ENCODE measurements at regions not wholly inside any gene's neighbourhood (a gene's known extent, or its start where the extent isn't known, plus 50 kb on each side); places are given as distances from the start of the nearest gene placed in this dataset.

DNA sequence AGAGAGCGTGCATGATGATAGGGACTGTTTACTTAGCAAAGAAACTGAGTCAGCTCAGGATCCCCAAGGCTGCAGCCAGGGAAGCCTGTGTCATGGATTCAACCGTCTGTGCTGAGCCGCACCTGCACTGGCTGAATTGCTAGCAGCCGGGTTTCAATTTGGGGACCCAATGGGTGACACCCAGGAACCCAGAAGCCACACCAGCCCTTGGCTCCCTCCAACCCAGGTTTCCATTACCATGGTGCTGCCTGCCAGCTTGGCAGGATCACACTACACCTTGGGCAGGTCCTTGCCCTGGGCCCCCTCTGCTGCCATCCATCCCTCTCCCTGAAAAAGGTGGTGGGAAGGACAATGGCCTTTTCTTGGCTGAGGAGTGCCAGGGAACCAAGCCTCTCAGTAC is 64.0 kb upstream of the CLDN14 start (continued):
- TF ChIP-seq, protein P1, sequence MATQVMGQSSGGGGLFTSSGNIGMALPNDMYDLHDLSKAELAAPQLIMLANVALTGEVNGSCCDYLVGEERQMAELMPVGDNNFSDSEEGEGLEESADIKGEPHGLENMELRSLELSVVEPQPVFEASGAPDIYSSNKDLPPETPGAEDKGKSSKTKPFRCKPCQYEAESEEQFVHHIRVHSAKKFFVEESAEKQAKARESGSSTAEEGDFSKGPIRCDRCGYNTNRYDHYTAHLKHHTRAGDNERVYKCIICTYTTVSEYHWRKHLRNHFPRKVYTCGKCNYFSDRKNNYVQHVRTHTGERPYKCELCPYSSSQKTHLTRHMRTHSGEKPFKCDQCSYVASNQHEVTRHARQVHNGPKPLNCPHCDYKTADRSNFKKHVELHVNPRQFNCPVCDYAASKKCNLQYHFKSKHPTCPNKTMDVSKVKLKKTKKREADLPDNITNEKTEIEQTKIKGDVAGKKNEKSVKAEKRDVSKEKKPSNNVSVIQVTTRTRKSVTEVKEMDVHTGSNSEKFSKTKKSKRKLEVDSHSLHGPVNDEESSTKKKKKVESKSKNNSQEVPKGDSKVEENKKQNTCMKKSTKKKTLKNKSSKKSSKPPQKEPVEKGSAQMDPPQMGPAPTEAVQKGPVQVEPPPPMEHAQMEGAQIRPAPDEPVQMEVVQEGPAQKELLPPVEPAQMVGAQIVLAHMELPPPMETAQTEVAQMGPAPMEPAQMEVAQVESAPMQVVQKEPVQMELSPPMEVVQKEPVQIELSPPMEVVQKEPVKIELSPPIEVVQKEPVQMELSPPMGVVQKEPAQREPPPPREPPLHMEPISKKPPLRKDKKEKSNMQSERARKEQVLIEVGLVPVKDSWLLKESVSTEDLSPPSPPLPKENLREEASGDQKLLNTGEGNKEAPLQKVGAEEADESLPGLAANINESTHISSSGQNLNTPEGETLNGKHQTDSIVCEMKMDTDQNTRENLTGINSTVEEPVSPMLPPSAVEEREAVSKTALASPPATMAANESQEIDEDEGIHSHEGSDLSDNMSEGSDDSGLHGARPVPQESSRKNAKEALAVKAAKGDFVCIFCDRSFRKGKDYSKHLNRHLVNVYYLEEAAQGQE (IDR thresholded peaks at IDR 0.05; ENCODE audit: borderline replicate concordance in 1 of 2, low read depth in 1 of 2, low read length in 2 of 2): no peak
- TF ChIP-seq, protein P2, sequence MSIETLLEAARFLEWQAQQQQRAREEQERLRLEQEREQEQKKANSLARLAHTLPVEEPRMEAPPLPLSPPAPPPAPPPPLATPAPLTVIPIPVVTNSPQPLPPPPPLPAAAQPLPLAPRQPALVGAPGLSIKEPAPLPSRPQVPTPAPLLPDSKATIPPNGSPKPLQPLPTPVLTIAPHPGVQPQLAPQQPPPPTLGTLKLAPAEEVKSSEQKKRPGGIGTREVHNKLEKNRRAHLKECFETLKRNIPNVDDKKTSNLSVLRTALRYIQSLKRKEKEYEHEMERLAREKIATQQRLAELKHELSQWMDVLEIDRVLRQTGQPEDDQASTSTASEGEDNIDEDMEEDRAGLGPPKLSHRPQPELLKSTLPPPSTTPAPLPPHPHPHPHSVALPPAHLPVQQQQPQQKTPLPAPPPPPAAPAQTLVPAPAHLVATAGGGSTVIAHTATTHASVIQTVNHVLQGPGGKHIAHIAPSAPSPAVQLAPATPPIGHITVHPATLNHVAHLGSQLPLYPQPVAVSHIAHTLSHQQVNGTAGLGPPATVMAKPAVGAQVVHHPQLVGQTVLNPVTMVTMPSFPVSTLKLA (IDR thresholded peaks at IDR 0.05): no peak
- TF ChIP-seq CCDC6 (CRISPR knock-in tag; IDR thresholded peaks at IDR 0.05) (no peak), POLR2AphosphoS2 (IDR thresholded peaks at IDR 0.05; ENCODE audit: low read depth, low read length) (no peak), SNAI1 (CRISPR knock-in tag; IDR thresholded peaks at IDR 0.05; ENCODE audit: borderline replicate concordance) (no peak), ZNF556 (CRISPR knock-in tag; IDR thresholded peaks at IDR 0.05; ENCODE audit: borderline replicate concordance) (no peak), SIN3B (IDR thresholded peaks at IDR 0.05; ENCODE audit: low read length) (no peak)
- TF ChIP-seq, protein P3, sequence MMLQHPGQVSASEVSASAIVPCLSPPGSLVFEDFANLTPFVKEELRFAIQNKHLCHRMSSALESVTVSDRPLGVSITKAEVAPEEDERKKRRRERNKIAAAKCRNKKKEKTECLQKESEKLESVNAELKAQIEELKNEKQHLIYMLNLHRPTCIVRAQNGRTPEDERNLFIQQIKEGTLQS (CRISPR knock-in tag; IDR thresholded peaks at IDR 0.05): no peak

DNA sequence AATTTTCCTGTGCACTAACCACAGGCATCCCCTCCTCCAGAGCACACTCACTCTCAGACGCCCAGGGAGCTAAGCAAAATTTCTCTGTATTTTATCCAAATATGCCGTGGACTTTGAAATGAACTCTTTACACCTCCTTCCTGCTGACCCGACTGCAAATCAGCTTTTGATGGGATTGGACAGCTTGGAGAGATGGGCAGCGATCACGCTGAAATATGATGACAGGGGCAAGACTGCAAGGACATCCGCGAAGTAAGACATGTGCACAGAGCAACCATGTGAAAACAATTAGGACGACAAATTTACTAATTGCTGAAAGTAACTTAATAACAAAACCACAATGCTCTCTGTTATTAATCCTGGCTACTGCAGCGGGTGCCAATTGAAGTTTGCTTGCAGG is 64.6 kb upstream of the CLDN14 start:
- Histone ChIP-seq H2AFZ (ENCODE audit: low read length) (no peak overlapping the region), H3K9me3 (ENCODE audit: low read length) (no peaks in the 10 kb centered on the region), H3K9ac (ENCODE audit: insufficient read depth, low read depth, low read length) (no peak overlapping the region), H4K20me1 (ENCODE audit: insufficient read depth, low read length) (no peaks in the 10 kb centered on the region), H3K4me3 (replicated peaks in 1 of 3; ENCODE audit: insufficient read depth in 1 of 3, low read depth in 2 of 3, low read length in 3 of 3) (no peak overlapping the region), H3K27ac (ENCODE audit: extremely low read length, insufficient read depth, low read length) (no peak overlapping the region), H3K79me2 (ENCODE audit: insufficient read depth, low read length) (no peaks in the 10 kb centered on the region), H3K4me2 (ENCODE audit: low read depth, low read length) (no peak overlapping the region), H3K27me3 (ENCODE audit: control insufficient read depth in 1 of 2, insufficient read depth in 2 of 2, low read length in 2 of 2) (peaks cover 4 to 11% of the 10 kb centered on the region in 2 experiments; a peak in 4 of 5 replicates), H3K4me1 (ENCODE audit: insufficient read depth, low read length) (peaks cover 21% of the 10 kb centered on the region), H3K36me3 (replicated peaks in 1 of 2; ENCODE audit: control insufficient read depth in 1 of 2, insufficient read depth in 2 of 2, low read length in 2 of 2) (no peaks in the 10 kb centered on the region)
- CTCF ChIA-PET (ENCODE audit: low intra/inter-chr PET ratio, low total read pairs): no interaction called here
- ATAC-seq (peak; percentile 41; the same call in 1 of the 3 replicates), FAIRE-seq (no peak), DNase-seq (ENCODE audit: low spot score) (no peak)
- intact Hi-C loops (cut with micrococcal nuclease; ENCODE audit: unreplicated experiment): no loop called here
- in situ Hi-C loops (cut with HindIII; ENCODE audit: extremely low pct_ligation_motif_present, low pct_unique_long_range_greater_than_20kb): no loop called here
- 2% methylated on average over 9 of the region's 9 CpGs for WGBS (ENCODE audit: low lambda C conversion rate)
- POLR2A ChIA-PET: no interaction called here
- no TSS peak for BruUV-seq (replicated peaks)
- TF ChIP-seq MEF2D (CRISPR knock-in tag; IDR thresholded peaks at IDR 0.05) (no peak), MAFK (conservative IDR thresholded peaks at IDR 0.05 in 1 of 2, IDR thresholded peaks at IDR 0.05 in 1 of 2; ENCODE audit: low read length in 2 of 2) (0 out of 4 replicates have a peak, but pooled peaks of 1 of the 2 experiments have one; percentile 4), POGZ (CRISPR knock-in tag; IDR thresholded peaks at IDR 0.05) (no peak), NKX3-1 (CRISPR knock-in tag; IDR thresholded peaks at IDR 0.05) (no peak)

Measured in HepG2 (cell line).